HCT116 (cell line): ENCODE measurements at regions not wholly inside any gene's neighbourhood (a gene's known extent, or its start where the extent isn't known, plus 50 kb on each side); places are given as distances from the start of the nearest gene placed in this dataset.

ENCODE experiments used
- ATAC-seq: fragments of 200-7000 bp; cut with Tn5 transposase; 2 replicates; pipeline ENCODE4 v1.9.1; 2020; ENCODE audit warnings: mild to moderate bottlenecking, moderate library complexity
- BruUV-seq: library from RNA; stranded (reverse); fragments of 400-500 nt; replicated peaks from 2 replicates; lab custom pipeline; 2021; lab: Mats Ljungman, UMichigan
- CTCF ChIA-PET: fragments of 300-600 bp; sonication (Branson Sonifier 250); formaldehyde crosslinking; loops from one replicate; lab custom pipeline; 2021; ENCODE audit warnings: antibody characterized with exemption; lab: Charles Lee
- POLR2A ChIA-PET: fragments of 300-600, 350-600 bp; sonication (Branson Sonifier 250); formaldehyde crosslinking; loops from one replicate; lab custom pipeline; 2021; ENCODE audit warnings: antibody characterized with exemption; lab: Charles Lee
- RAD21 ChIA-PET, 2 experiments: fragments of 300-600 bp; sonication (Branson Sonifier 250); formaldehyde crosslinking; loops; one replicate each; lab custom pipeline; 2023; ENCODE audit warnings: low total read pairs in 2 of 2; ENCODE audit not compliant: uncharacterized antibody in 2 of 2, unreplicated experiment in 2 of 2, low non-redundant PET in 1 of 2; lab: Charles Lee
- DNase-seq: peaks from one replicate; pipeline ENCODE4 v3.0.0-alpha.2; 2010; ENCODE audit warnings: low read depth, low spot score
- H2AFZ ChIP-seq: fragments of 200-600 bp; shearing (Covaris generic), sonication (generic); 2 replicates; pipeline ENCODE4 v1.6.1; 2017; ENCODE audit warnings: low read depth, mixed run types, mixed read lengths, antibody characterized with exemption, low read length; ENCODE audit not compliant: poor library complexity, severe bottlenecking
- H3K27ac ChIP-seq: 2 replicates; pipeline ENCODE4 v1.5.1; 2012; ENCODE audit warnings: low read depth, low read length
- H3K27me3 ChIP-seq: fragments of 200-600 bp; sonication (generic); 2 replicates; pipeline ENCODE4 v1.6.1; 2016; ENCODE audit warnings: mixed run types, low read length, mixed read lengths; ENCODE audit not compliant: insufficient read depth
- H3K36me3 ChIP-seq, 2 experiments: fragments of 200-500 bp in 1 of 2; fragments of 200-600 bp in 1 of 2; sonication (Bioruptor generic) in 1 of 2; sonication (generic) in 1 of 2; 2 replicates each; pipeline versions ENCODE4 v1.5.1 to v1.6.1; 2014 to 2016; ENCODE audit warnings: low read length in 2 of 2, inconsistent platforms in 1 of 2, mixed read lengths in 1 of 2, mixed run types in 1 of 2; ENCODE audit not compliant: insufficient read depth in 2 of 2, control insufficient read depth in 1 of 2
- H3K4me1 ChIP-seq, 2 experiments: fragments of 200-600 bp in 1 of 2; sonication (generic) in 1 of 2; 2 replicates each; pipeline versions ENCODE4 v1.5.1 to v1.6.1; 2012 to 2017; ENCODE audit warnings: low read length in 2 of 2, inconsistent platforms in 1 of 2, mild to moderate bottlenecking in 1 of 2, mixed read lengths in 1 of 2, mixed run types in 1 of 2, moderate library complexity in 1 of 2; ENCODE audit not compliant: insufficient read depth in 2 of 2, control insufficient read depth in 1 of 2
- H3K4me2 ChIP-seq: fragments of 200-600 bp; sonication (generic); 2 replicates; pipeline ENCODE4 v1.6.1; 2017; ENCODE audit warnings: mixed run types, low read length, mixed read lengths
- H3K4me3 ChIP-seq, 2 experiments: fragments of 200-600 bp in 1 of 2; sonication (generic) in 1 of 2; replicated peaks in 1 of 2; 2 replicates each; pipeline ENCODE4 v1.5.1; 2011 to 2016; ENCODE audit warnings: low read length in 2 of 2, control low read depth in 1 of 2, low read depth in 1 of 2, mild to moderate bottlenecking in 1 of 2, mixed read lengths in 1 of 2, mixed run types in 1 of 2
- H3K79me2 ChIP-seq: fragments of 200-600 bp; sonication (generic); 2 replicates; pipeline ENCODE4 v1.6.1; 2017; ENCODE audit warnings: mild to moderate bottlenecking, mixed run types, low read length, moderate library complexity, mixed read lengths; ENCODE audit not compliant: insufficient read depth
- H3K9ac ChIP-seq: fragments of 200-600 bp; sonication (generic); 2 replicates; pipeline ENCODE4 v1.6.1; 2016; ENCODE audit warnings: low read length, mixed read lengths
- H3K9me2 ChIP-seq: fragments of 200-600 bp; sonication (generic), shearing (Covaris generic); 2 replicates; pipeline ENCODE4 v1.6.1; 2017; ENCODE audit warnings: mixed run types, mild to moderate bottlenecking, moderate library complexity; ENCODE audit not compliant: insufficient read depth
- H3K9me3 ChIP-seq, 2 experiments: fragments of 200-500 bp in 1 of 2; fragments of 200-600 bp in 1 of 2; sonication (Bioruptor generic) in 1 of 2; sonication (generic) in 1 of 2; 2 replicates each; pipeline ENCODE4 v1.6.1; 2014 to 2017; ENCODE audit warnings: low read length in 2 of 2, mixed read lengths in 2 of 2, inconsistent platforms in 1 of 2, low read depth in 1 of 2, mild to moderate bottlenecking in 1 of 2, mixed run types in 1 of 2, moderate library complexity in 1 of 2; ENCODE audit not compliant: control insufficient read depth in 1 of 2, insufficient read depth in 1 of 2
- H4K20me1 ChIP-seq: fragments of 200-600 bp; sonication (generic), shearing (Covaris generic); 2 replicates; pipeline ENCODE4 v1.6.1; 2017; ENCODE audit warnings: mixed run types, mild to moderate bottlenecking, moderate library complexity; ENCODE audit not compliant: insufficient read depth
- CEBPB ChIP-seq: IDR thresholded peaks from 2 replicates; pipeline ENCODE4 v1.6.1; 2012; ENCODE audit warnings: low read depth
- EGR1 ChIP-seq: IDR thresholded peaks from 2 replicates; pipeline ENCODE4 v1.6.1; 2012; ENCODE audit warnings: low read depth
- EZH2 ChIP-seq: fragments of 200-600 bp; sonication (generic); IDR thresholded peaks from 2 replicates; pipeline ENCODE4 v1.6.1; 2017; ENCODE audit warnings: antibody characterized with exemption, mixed run types
- EZH2phosphoT487 ChIP-seq: fragments of 200-600 bp; IDR thresholded peaks from 2 replicates; pipeline ENCODE4 v1.6.1; 2018; ENCODE audit warnings: antibody characterized with exemption, borderline replicate concordance
- FOSL1 ChIP-seq: IDR thresholded peaks from 2 replicates; pipeline ENCODE4 v1.6.1; 2012; ENCODE audit warnings: low read depth
- JUND ChIP-seq: IDR thresholded peaks from 2 replicates; pipeline ENCODE4 v1.6.1; 2012
- SIN3A ChIP-seq: IDR thresholded peaks from 2 replicates; pipeline ENCODE4 v1.6.1; 2012; ENCODE audit warnings: low read depth
- SP1 ChIP-seq: IDR thresholded peaks from 2 replicates; pipeline ENCODE4 v1.6.1; 2012; ENCODE audit warnings: low read depth
- TCF7L2 ChIP-seq: IDR thresholded peaks from 2 replicates; pipeline ENCODE4 v1.7.0; 2011; ENCODE audit warnings: borderline replicate concordance, inconsistent platforms; ENCODE audit not compliant: insufficient read depth, insufficient read length; ENCODE audit errors: extremely low read depth
- YY1 ChIP-seq: IDR thresholded peaks from 2 replicates; pipeline ENCODE4 v1.6.1; 2011; ENCODE audit warnings: low read length, low read depth, moderate library complexity, mild to moderate bottlenecking; ENCODE audit not compliant: insufficient replicate concordance; ENCODE audit errors: extremely low read depth
- ZFX ChIP-seq: fragments of 450-650 bp; IDR thresholded peaks from 2 replicates; pipeline ENCODE4 v1.6.1; 2017
- ZNF274 ChIP-seq: fragments of 200-500 bp; sonication (Bioruptor generic); IDR thresholded peaks from 2 replicates; pipeline ENCODE4 v1.6.1; 2014; ENCODE audit warnings: mild to moderate bottlenecking, low read depth, low read length, inconsistent platforms
- intact Hi-C: fragments of 100-400 bp; cut with micrococcal nuclease; formaldehyde crosslinking; loops from 2 replicates; pipeline ENCODE4 v1.10.0; 2022
- TF ChIP-seq, protein P1 (sequence below): IDR thresholded peaks from 2 replicates; pipeline ENCODE4 v1.6.1; 2011; ENCODE audit warnings: mild to moderate bottlenecking, low read length, moderate library complexity; ENCODE audit not compliant: insufficient replicate concordance; ENCODE audit errors: extremely low read depth
- TF ChIP-seq, protein P2 (sequence below): IDR thresholded peaks from 2 replicates; pipeline ENCODE4 v1.6.1; 2012; ENCODE audit warnings: low read depth
- TF ChIP-seq, protein P3 (sequence below): IDR thresholded peaks from 2 replicates; pipeline ENCODE4 v1.6.1; 2012

GRCh38 chr15:81983497-81983896 is 62.3 kb downstream of the MEX3B start (continued):
- TF ChIP-seq, protein P1, sequence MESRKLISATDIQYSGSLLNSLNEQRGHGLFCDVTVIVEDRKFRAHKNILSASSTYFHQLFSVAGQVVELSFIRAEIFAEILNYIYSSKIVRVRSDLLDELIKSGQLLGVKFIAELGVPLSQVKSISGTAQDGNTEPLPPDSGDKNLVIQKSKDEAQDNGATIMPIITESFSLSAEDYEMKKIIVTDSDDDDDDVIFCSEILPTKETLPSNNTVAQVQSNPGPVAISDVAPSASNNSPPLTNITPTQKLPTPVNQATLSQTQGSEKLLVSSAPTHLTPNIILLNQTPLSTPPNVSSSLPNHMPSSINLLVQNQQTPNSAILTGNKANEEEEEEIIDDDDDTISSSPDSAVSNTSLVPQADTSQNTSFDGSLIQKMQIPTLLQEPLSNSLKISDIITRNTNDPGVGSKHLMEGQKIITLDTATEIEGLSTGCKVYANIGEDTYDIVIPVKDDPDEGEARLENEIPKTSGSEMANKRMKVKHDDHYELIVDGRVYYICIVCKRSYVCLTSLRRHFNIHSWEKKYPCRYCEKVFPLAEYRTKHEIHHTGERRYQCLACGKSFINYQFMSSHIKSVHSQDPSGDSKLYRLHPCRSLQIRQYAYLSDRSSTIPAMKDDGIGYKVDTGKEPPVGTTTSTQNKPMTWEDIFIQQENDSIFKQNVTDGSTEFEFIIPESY = no peak
- TF ChIP-seq SP1 = no peak
- TF ChIP-seq TCF7L2 = no peak

GRCh38 chr15:81982808-81983207 is 63.0 kb downstream of the MEX3B start:
- CTCF ChIA-PET = no interaction called here
- Histone ChIP-seq H3K79me2 (no peaks in the 10 kb centered on the region), H4K20me1 (no peaks in the 10 kb centered on the region), H3K4me1 (no peaks in the 10 kb centered on the region), H3K27ac (no peak overlapping the region), H3K27me3 (no peaks in the 10 kb centered on the region), H3K9ac (no peak overlapping the region), H2AFZ (no peak overlapping the region), H3K9me2 (no peaks in the 10 kb centered on the region), H3K4me3 (no peak overlapping the region), H3K36me3 (no peaks in the 10 kb centered on the region), H3K4me2 (no peak overlapping the region), H3K9me3 (no peaks in the 10 kb centered on the region)
- RAD21 ChIA-PET = no interaction called here
- POLR2A ChIA-PET = no interaction called here
- DNase-seq (no peak), ATAC-seq (no peak)
- BruUV-seq = no TSS peak
- TF ChIP-seq, protein P2, sequence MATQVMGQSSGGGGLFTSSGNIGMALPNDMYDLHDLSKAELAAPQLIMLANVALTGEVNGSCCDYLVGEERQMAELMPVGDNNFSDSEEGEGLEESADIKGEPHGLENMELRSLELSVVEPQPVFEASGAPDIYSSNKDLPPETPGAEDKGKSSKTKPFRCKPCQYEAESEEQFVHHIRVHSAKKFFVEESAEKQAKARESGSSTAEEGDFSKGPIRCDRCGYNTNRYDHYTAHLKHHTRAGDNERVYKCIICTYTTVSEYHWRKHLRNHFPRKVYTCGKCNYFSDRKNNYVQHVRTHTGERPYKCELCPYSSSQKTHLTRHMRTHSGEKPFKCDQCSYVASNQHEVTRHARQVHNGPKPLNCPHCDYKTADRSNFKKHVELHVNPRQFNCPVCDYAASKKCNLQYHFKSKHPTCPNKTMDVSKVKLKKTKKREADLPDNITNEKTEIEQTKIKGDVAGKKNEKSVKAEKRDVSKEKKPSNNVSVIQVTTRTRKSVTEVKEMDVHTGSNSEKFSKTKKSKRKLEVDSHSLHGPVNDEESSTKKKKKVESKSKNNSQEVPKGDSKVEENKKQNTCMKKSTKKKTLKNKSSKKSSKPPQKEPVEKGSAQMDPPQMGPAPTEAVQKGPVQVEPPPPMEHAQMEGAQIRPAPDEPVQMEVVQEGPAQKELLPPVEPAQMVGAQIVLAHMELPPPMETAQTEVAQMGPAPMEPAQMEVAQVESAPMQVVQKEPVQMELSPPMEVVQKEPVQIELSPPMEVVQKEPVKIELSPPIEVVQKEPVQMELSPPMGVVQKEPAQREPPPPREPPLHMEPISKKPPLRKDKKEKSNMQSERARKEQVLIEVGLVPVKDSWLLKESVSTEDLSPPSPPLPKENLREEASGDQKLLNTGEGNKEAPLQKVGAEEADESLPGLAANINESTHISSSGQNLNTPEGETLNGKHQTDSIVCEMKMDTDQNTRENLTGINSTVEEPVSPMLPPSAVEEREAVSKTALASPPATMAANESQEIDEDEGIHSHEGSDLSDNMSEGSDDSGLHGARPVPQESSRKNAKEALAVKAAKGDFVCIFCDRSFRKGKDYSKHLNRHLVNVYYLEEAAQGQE = no peak
- TF ChIP-seq EGR1 = no peak
- TF ChIP-seq ZNF274 = no peak
- no peak for TF ChIP-seq SP1
- no peak for TF ChIP-seq EZH2
- TF ChIP-seq, protein P3, sequence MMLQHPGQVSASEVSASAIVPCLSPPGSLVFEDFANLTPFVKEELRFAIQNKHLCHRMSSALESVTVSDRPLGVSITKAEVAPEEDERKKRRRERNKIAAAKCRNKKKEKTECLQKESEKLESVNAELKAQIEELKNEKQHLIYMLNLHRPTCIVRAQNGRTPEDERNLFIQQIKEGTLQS = no peak
- no peak for TF ChIP-seq FOSL1
- no peak for TF ChIP-seq YY1
- no peak for TF ChIP-seq EZH2phosphoT487
- no peak for TF ChIP-seq JUND
- TF ChIP-seq TCF7L2 = no peak
- no peak for TF ChIP-seq ZFX
- no peak for TF ChIP-seq CEBPB
- TF ChIP-seq, protein P1 = no peak
- TF ChIP-seq SIN3A = no peak
- intact Hi-C loops = no loop called here
